ENCODE measurements at regions not wholly inside any gene's neighbourhood (a gene's known extent, or its start where the extent isn't known, plus 50 kb on each side); places are given as distances from the start of the nearest gene placed in this dataset.

DNA sequence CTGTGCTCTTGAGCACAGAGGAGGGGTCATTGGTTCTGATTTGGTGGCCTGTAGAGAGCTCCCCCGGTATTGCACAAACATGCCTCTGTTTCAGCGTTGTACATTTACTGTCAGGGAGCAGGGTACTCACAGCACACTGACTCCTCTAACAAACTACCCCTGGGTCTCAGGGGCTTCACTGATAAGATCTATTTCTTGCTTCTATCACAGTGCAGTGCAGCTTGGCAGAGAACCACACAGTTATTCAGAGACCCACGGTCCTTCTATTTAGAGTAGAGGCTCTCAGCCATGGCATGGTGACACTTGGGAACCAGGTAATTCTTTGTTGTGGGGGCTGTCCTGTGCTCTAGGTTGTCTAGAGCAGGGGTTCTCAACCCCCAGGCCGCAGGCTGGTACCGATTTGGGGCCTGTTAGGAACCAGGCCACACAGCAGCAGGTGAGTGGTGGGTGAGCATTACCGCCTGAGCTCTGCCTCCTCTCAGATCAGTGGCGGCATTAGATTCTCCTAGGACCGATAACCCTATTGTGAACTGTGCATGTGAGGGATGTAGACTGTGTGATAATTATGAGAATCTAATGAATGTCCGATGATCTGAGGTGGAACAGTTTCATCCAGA, 133.4 kb upstream of the MYCN start:
- Histone ChIP-seq H3K79me2 (replicated peaks; ENCODE audit: insufficient read depth) (no peaks in the 10 kb centered on the region), H3K9me2 (ENCODE audit: insufficient read depth) (peaks cover 18% of the 10 kb centered on the region; the same call in 1 of the 2 replicates), H2AFZ (no peak overlapping the region), H3F3A (replicated peaks; ENCODE audit: low read depth) (no peaks in the 10 kb centered on the region), H3K36me3 (ENCODE audit: insufficient read depth) (no peaks in the 10 kb centered on the region), H3K27ac (ENCODE audit: low read depth) (no peak overlapping the region), H3K4me2 (no peak overlapping the region), H3K27me3 (ENCODE audit: insufficient read depth) (no peaks in the 10 kb centered on the region), H4K20me1 (replicated peaks; ENCODE audit: insufficient read depth) (no peaks in the 10 kb centered on the region), H3K4me1 (ENCODE audit: insufficient read depth) (peaks cover 26% of the 10 kb centered on the region), H3K4me3 (no peak overlapping the region)
- Mint-ChIP-seq H3K4me3 (no peak overlapping the region), H3K4me1 (peaks cover 37% of the 10 kb centered on the region), H3K27me3 (ENCODE audit: insufficient read depth, low read depth, poor library complexity) (peaks cover 16% of the 10 kb centered on the region), H3K36me3 (ENCODE audit: low read depth) (no peaks in the 10 kb centered on the region; the same call in 2 of the 3 replicates), H3K27ac (no peak overlapping the region), H3K9me3 (peaks cover 4% of the 10 kb centered on the region; the same call in 2 of the 3 replicates)
- ATAC-seq (no peak), DNase-seq (ENCODE audit: low spot score) (no peak)
- TF ChIP-seq ZNF114 (CRISPR knock-in tag; IDR thresholded peaks at IDR 0.05) (no peak), NANOG (IDR thresholded peaks at IDR 0.05; ENCODE audit: borderline replicate concordance) (no peak), JUNB (IDR thresholded peaks at IDR 0.05; ENCODE audit: unreplicated experiment) (no peak), CREB1 (CRISPR knock-in tag; IDR thresholded peaks at IDR 0.05; ENCODE audit: low read depth) (no peak)
- TF ChIP-seq, protein P1, sequence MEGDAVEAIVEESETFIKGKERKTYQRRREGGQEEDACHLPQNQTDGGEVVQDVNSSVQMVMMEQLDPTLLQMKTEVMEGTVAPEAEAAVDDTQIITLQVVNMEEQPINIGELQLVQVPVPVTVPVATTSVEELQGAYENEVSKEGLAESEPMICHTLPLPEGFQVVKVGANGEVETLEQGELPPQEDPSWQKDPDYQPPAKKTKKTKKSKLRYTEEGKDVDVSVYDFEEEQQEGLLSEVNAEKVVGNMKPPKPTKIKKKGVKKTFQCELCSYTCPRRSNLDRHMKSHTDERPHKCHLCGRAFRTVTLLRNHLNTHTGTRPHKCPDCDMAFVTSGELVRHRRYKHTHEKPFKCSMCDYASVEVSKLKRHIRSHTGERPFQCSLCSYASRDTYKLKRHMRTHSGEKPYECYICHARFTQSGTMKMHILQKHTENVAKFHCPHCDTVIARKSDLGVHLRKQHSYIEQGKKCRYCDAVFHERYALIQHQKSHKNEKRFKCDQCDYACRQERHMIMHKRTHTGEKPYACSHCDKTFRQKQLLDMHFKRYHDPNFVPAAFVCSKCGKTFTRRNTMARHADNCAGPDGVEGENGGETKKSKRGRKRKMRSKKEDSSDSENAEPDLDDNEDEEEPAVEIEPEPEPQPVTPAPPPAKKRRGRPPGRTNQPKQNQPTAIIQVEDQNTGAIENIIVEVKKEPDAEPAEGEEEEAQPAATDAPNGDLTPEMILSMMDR (conservative IDR thresholded peaks at IDR 0.05; ENCODE audit: low read depth in 2 of 2), result no peak
- TF ChIP-seq, protein P2, sequence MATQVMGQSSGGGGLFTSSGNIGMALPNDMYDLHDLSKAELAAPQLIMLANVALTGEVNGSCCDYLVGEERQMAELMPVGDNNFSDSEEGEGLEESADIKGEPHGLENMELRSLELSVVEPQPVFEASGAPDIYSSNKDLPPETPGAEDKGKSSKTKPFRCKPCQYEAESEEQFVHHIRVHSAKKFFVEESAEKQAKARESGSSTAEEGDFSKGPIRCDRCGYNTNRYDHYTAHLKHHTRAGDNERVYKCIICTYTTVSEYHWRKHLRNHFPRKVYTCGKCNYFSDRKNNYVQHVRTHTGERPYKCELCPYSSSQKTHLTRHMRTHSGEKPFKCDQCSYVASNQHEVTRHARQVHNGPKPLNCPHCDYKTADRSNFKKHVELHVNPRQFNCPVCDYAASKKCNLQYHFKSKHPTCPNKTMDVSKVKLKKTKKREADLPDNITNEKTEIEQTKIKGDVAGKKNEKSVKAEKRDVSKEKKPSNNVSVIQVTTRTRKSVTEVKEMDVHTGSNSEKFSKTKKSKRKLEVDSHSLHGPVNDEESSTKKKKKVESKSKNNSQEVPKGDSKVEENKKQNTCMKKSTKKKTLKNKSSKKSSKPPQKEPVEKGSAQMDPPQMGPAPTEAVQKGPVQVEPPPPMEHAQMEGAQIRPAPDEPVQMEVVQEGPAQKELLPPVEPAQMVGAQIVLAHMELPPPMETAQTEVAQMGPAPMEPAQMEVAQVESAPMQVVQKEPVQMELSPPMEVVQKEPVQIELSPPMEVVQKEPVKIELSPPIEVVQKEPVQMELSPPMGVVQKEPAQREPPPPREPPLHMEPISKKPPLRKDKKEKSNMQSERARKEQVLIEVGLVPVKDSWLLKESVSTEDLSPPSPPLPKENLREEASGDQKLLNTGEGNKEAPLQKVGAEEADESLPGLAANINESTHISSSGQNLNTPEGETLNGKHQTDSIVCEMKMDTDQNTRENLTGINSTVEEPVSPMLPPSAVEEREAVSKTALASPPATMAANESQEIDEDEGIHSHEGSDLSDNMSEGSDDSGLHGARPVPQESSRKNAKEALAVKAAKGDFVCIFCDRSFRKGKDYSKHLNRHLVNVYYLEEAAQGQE (IDR thresholded peaks at IDR 0.05; ENCODE audit: unreplicated experiment), result no peak

DNA sequence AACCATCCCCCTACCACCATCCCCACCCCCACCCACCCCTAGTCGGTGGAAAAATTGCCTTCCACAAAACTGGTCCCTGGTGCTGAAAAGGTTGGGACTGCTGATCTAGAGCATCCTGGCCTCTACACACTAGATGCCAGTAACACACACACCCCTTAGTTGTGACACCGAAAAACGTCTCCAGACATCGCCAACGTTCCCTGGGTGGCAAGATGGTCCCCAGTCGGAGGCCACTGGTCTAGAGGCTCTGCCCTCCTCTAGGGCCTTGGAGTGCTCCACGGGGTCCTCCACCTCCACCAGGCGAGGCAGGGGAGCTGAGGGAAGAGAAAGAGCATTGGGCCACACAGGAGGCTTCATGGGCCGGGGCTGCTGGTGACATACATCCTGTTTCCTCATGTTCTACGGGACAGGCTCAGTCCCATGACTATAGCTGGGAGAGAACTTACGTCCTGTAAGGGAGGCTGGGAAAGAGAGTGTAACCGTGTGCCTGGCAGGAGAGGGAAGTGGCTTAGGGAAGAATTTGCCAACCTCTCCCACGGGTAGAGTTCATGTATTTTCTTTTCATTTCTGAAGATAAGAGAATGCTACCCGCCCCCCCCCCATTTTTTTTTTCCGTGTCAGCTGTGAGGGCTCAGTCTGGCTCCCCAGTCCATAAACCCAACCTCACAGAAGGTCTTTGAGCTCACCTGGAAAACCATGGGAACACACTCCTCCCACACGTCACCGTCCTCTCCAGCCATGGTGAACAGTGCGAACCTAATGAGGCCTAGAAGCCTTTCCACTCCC, 132.7 kb upstream of the MYCN start:
- no peaks in the 10 kb centered on the region for H3K27me3 ChIP-seq (ENCODE audit: insufficient read depth)
- DNase-seq (ENCODE audit: low spot score) (no peak), ATAC-seq (no peak)
- Mint-ChIP-seq H3K36me3 (ENCODE audit: low read depth) (no peaks in the 10 kb centered on the region; the same call in 2 of the 3 replicates), H3K27ac (no peak overlapping the region), H3K27me3 (ENCODE audit: insufficient read depth, low read depth, poor library complexity) (peaks cover 18% of the 10 kb centered on the region), H3K9me3 (peaks cover 4% of the 10 kb centered on the region; the same call in 2 of the 3 replicates), H3K4me3 (no peak overlapping the region), H3K4me1 (peaks cover 44% of the 10 kb centered on the region)
- no peak overlapping the region for H3K4me3 ChIP-seq
- H4K20me1 ChIP-seq (replicated peaks; ENCODE audit: insufficient read depth), result no peaks in the 10 kb centered on the region
- H3K27ac ChIP-seq (ENCODE audit: low read depth), result no peak overlapping the region
- H3F3A ChIP-seq (replicated peaks; ENCODE audit: low read depth), result no peaks in the 10 kb centered on the region
- H3K9me2 ChIP-seq (ENCODE audit: insufficient read depth), result peaks cover 18% of the 10 kb centered on the region; the same call in 1 of the 2 replicates
- no peak overlapping the region for H2AFZ ChIP-seq
- H3K4me1 ChIP-seq (ENCODE audit: insufficient read depth), result peaks cover 32% of the 10 kb centered on the region
- no peaks in the 10 kb centered on the region for H3K79me2 ChIP-seq (replicated peaks; ENCODE audit: insufficient read depth)
- H3K36me3 ChIP-seq (ENCODE audit: insufficient read depth), result no peaks in the 10 kb centered on the region
- no peak overlapping the region for H3K4me2 ChIP-seq
- TF ChIP-seq EZH2 (IDR thresholded peaks at IDR 0.05; ENCODE audit: low read depth, unreplicated experiment) (no peak), EZH2phosphoT487 (IDR thresholded peaks at IDR 0.05; ENCODE audit: unreplicated experiment) (no peak), ZNF114 (CRISPR knock-in tag; IDR thresholded peaks at IDR 0.05) (no peak), STAT1 (IDR thresholded peaks at IDR 0.05; ENCODE audit: unreplicated experiment) (no peak), JUNB (IDR thresholded peaks at IDR 0.05; ENCODE audit: unreplicated experiment) (no peak), NANOG (IDR thresholded peaks at IDR 0.05; ENCODE audit: borderline replicate concordance) (no peak)
- TF ChIP-seq, protein P3, sequence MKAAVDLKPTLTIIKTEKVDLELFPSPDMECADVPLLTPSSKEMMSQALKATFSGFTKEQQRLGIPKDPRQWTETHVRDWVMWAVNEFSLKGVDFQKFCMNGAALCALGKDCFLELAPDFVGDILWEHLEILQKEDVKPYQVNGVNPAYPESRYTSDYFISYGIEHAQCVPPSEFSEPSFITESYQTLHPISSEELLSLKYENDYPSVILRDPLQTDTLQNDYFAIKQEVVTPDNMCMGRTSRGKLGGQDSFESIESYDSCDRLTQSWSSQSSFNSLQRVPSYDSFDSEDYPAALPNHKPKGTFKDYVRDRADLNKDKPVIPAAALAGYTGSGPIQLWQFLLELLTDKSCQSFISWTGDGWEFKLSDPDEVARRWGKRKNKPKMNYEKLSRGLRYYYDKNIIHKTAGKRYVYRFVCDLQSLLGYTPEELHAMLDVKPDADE (IDR thresholded peaks at IDR 0.05), result no peak
- TF ChIP-seq, protein P1 (conservative IDR thresholded peaks at IDR 0.05; ENCODE audit: low read depth in 2 of 2), result no peak

Data from GM23338 (cell line).